ENCODE measurements at regions not wholly inside any gene's neighbourhood (a gene's known extent, or its start where the extent isn't known, plus 50 kb on each side); places are given as distances from the start of the nearest gene placed in this dataset.

DNA sequence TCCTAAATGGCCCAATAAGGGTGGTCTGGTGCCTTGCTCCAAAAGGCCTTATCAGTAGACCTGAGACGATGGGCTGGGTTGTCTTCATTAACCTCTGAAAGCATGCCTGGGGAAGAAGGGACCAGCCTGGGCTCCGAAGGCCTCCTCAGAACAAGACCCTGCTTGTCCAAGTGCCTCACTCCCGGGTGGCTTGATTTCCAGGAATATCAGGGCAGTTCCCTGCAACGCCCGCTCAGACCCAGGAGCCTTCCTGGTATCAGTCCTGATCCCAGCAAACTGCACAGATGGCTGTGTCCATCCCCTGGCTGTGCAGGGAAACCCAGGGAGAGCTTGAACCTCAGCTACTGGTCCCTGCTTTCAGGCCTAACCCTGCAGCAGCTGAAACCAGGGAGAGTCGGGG, 49.9 kb upstream of the CUX1 start:
- DNase-seq, result no peak
- peaks cover 8% of the 10 kb centered on the region for H3K27me3 Mint-ChIP-seq
- no peaks in the 10 kb centered on the region for H3K4me1 Mint-ChIP-seq
- intact Hi-C loops (cut with micrococcal nuclease), result no loop called here
- H3K27ac Mint-ChIP-seq, result no peak overlapping the region
- H3K9me3 Mint-ChIP-seq, result no peaks in the 10 kb centered on the region
- no peaks in the 10 kb centered on the region for H3K36me3 Mint-ChIP-seq (ENCODE audit: low read depth)
- no peak overlapping the region for H3K4me3 Mint-ChIP-seq
